ENCODE measurements at regions not wholly inside any gene's neighbourhood (a gene's known extent, or its start where the extent isn't known, plus 50 kb on each side); places are given as distances from the start of the nearest gene placed in this dataset.

GRCh38 chr5:5040712-5041111, 99.4 kb upstream of the ADAMTS16 start:
- H3K27me3 ChIP-seq (replicated peaks; ENCODE audit: insufficient read depth): no peaks in the 10 kb centered on the region
- TF ChIP-seq CTCF (IDR thresholded peaks at IDR 0.05): no peak
- H3K9me3 ChIP-seq: no peaks in the 10 kb centered on the region
- DNase-seq (ENCODE audit: low spot score): no peak
- no peak overlapping the region for H3K4me3 ChIP-seq
- ATAC-seq (ENCODE audit: insufficient number of reproducible peaks, low FRiP score, low read depth): no peak
- H3K36me3 ChIP-seq: no peaks in the 10 kb centered on the region
- H3K27ac ChIP-seq: no peak overlapping the region
- no peaks in the 10 kb centered on the region for H3K4me1 ChIP-seq (ENCODE audit: control insufficient read depth in 1 of 2, low read depth in 2 of 2)

- Histone ChIP-seq H3K36me3 (no peaks in the 10 kb centered on the region), H3K4me1 (ENCODE audit: control insufficient read depth in 1 of 2, low read depth in 2 of 2) (no peaks in the 10 kb centered on the region), H3K9me3 (no peaks in the 10 kb centered on the region), H3K27ac (no peak overlapping the region), H3K4me3 (no peak overlapping the region), H3K27me3 (replicated peaks; ENCODE audit: insufficient read depth) (no peaks in the 10 kb centered on the region)
- TF ChIP-seq CTCF (IDR thresholded peaks at IDR 0.05): no peak
- DNase-seq (ENCODE audit: low spot score): no peak
- ATAC-seq (ENCODE audit: insufficient number of reproducible peaks, low FRiP score, low read depth): no peak
Measured at GRCh38 chr5:5042806-5043205, 97.3 kb upstream of the ADAMTS16 start.

- no peak for ATAC-seq (ENCODE audit: insufficient number of reproducible peaks, low FRiP score, low read depth)
Measured at GRCh38 chr5:5043346-5043745, 96.8 kb upstream of the ADAMTS16 start.

GRCh38 chr5:5044247-5044840, 95.8 kb upstream of the ADAMTS16 start:
- H3K36me3 ChIP-seq: no peaks in the 10 kb centered on the region
- no peaks in the 10 kb centered on the region for H3K4me1 ChIP-seq (ENCODE audit: control insufficient read depth in 1 of 2, low read depth in 2 of 2)
- no peak for TF ChIP-seq CTCF (IDR thresholded peaks at IDR 0.05)
- H3K27ac ChIP-seq: no peak overlapping the region
- no peak overlapping the region for H3K4me3 ChIP-seq
- ATAC-seq (ENCODE audit: insufficient number of reproducible peaks, low FRiP score, low read depth) (no peak), DNase-seq (ENCODE audit: low spot score) (no peak)
- no peaks in the 10 kb centered on the region for H3K9me3 ChIP-seq
- H3K27me3 ChIP-seq (replicated peaks; ENCODE audit: insufficient read depth): no peaks in the 10 kb centered on the region

More at GRCh38 chr5:5043346-5043745, 96.8 kb upstream of the ADAMTS16 start:
- no peak overlapping the region for H3K4me3 ChIP-seq
- H3K4me1 ChIP-seq (ENCODE audit: control insufficient read depth in 1 of 2, low read depth in 2 of 2): no peaks in the 10 kb centered on the region
- H3K27me3 ChIP-seq (replicated peaks; ENCODE audit: insufficient read depth): no peaks in the 10 kb centered on the region
- H3K27ac ChIP-seq: no peak overlapping the region
- no peak for DNase-seq (ENCODE audit: low spot score)
- no peaks in the 10 kb centered on the region for H3K9me3 ChIP-seq
- no peaks in the 10 kb centered on the region for H3K36me3 ChIP-seq
- no peak for TF ChIP-seq CTCF (IDR thresholded peaks at IDR 0.05)

- Histone ChIP-seq H3K27ac (no peak overlapping the region), H3K36me3 (no peaks in the 10 kb centered on the region), H3K9me3 (no peaks in the 10 kb centered on the region), H3K4me1 (ENCODE audit: control insufficient read depth in 1 of 2, low read depth in 2 of 2) (no peaks in the 10 kb centered on the region), H3K4me3 (no peak overlapping the region), H3K27me3 (replicated peaks; ENCODE audit: insufficient read depth) (no peaks in the 10 kb centered on the region)
- DNase-seq (ENCODE audit: low spot score): no peak
- no peak for TF ChIP-seq CTCF (IDR thresholded peaks at IDR 0.05)
- no peak for ATAC-seq (ENCODE audit: insufficient number of reproducible peaks, low FRiP score, low read depth)
Measured at GRCh38 chr5:5046680-5047502, 93.2 kb upstream of the ADAMTS16 start.

Data from thoracic aorta (tissue), 2 donors.